Neural cell (in vitro differentiated cells): ENCODE measurements at regions not wholly inside any gene's neighbourhood (a gene's known extent, or its start where the extent isn't known, plus 50 kb on each side); places are given as distances from the start of the nearest gene placed in this dataset.
"Not testable (repeated sequence)": the region's sequence is repeated elsewhere in the genome, so short reads cannot be mapped to it uniquely, and the experiment has no call there.

Source experiments
- H2AFZ ChIP-seq: fragments of 200-600, 300-800 bp; sonication (generic), shearing (Covaris generic); 2 replicates; pipeline ENCODE4 v1.6.0; 2014; ENCODE audit warnings: low read depth, mild to moderate bottlenecking, antibody characterized with exemption, low read length, moderate library complexity
- H3F3A ChIP-seq: fragments of 200-600 bp; shearing (Covaris generic); 2 replicates; pipeline ENCODE4 v1.6.1; 2016; ENCODE audit warnings: mild to moderate bottlenecking, moderate library complexity, mixed read lengths, antibody characterized with exemption, low read length; ENCODE audit not compliant: insufficient read depth, poor library complexity, severe bottlenecking
- H3K27ac ChIP-seq: fragments of 200-600, 300-800 bp; sonication (generic), shearing (Covaris generic); 2 replicates; pipeline ENCODE4 v1.5.1; 2014; ENCODE audit warnings: mild to moderate bottlenecking, low read length, moderate library complexity
- H3K27me3 ChIP-seq: fragments of 300-800, 200-600 bp; sonication (generic), shearing (Covaris generic); 2 replicates; pipeline ENCODE4 v1.6.0; 2014; ENCODE audit warnings: mild to moderate bottlenecking, low read depth, low read length, moderate library complexity; ENCODE audit not compliant: insufficient read depth
- H3K36me3 ChIP-seq: fragments of 300-800, 200-600 bp; sonication (generic), shearing (Covaris generic); 2 replicates; pipeline ENCODE4 v1.5.1; 2014; ENCODE audit warnings: mild to moderate bottlenecking, antibody characterized with exemption, low read length, moderate library complexity; ENCODE audit not compliant: insufficient read depth
- H3K4me2 ChIP-seq: fragments of 300-800, 200-600 bp; sonication (generic), shearing (Covaris generic); 2 replicates; pipeline ENCODE4 v1.6.0; 2014; ENCODE audit warnings: mild to moderate bottlenecking, low read length
- H3K4me3 ChIP-seq: fragments of 300-800, 200-600 bp; sonication (generic), shearing (Covaris generic); 2 replicates; pipeline ENCODE4 v1.5.1; 2014; ENCODE audit warnings: mild to moderate bottlenecking, low read length, moderate library complexity
- H3K79me2 ChIP-seq: fragments of 200-600 bp; shearing (Covaris generic); replicated peaks from 2 replicates; pipeline ENCODE4 v1.6.0; 2014; ENCODE audit warnings: mild to moderate bottlenecking, low read length, moderate library complexity; ENCODE audit not compliant: insufficient read depth
- H3K9ac ChIP-seq: fragments of 300-800, 200-600 bp; sonication (generic), shearing (Covaris generic); 2 replicates; pipeline ENCODE4 v1.6.1; 2016; ENCODE audit warnings: mild to moderate bottlenecking, low read length, mixed read lengths
- H3K9me2 ChIP-seq: fragments of 200-600 bp; shearing (Covaris generic); 2 replicates; pipeline ENCODE4 v1.6.1; 2016; ENCODE audit warnings: mild to moderate bottlenecking, low read length, mixed read lengths; ENCODE audit not compliant: insufficient read depth
- H3K9me3 ChIP-seq: fragments of 200-600, 300-800 bp; sonication (generic), shearing (Covaris generic); 2 replicates; pipeline ENCODE4 v1.6.1; 2016; ENCODE audit warnings: mild to moderate bottlenecking, mixed run types, low read length, moderate library complexity, mixed read lengths
- H4K20me1 ChIP-seq: fragments of 200-600 bp; shearing (Covaris generic); 2 replicates; pipeline ENCODE4 v1.6.1; 2016; ENCODE audit warnings: mild to moderate bottlenecking, mixed run types; ENCODE audit not compliant: insufficient read depth
- EP300 ChIP-seq: fragments of 450-650 bp; conservative IDR thresholded peaks from 2 replicates; pipeline ENCODE4 v1.6.1; 2014; ENCODE audit warnings: antibody characterized with exemption, mild to moderate bottlenecking, moderate library complexity; ENCODE audit not compliant: poor library complexity, severe bottlenecking
- EZH2 ChIP-seq: fragments of 200-600, 300-800 bp; shearing (Covaris generic), sonication (generic); IDR thresholded peaks from 2 replicates; pipeline ENCODE4 v1.6.1; 2014; ENCODE audit warnings: antibody characterized with exemption, low read length, borderline replicate concordance, mild to moderate bottlenecking; ENCODE audit not compliant: insufficient read depth, poor library complexity, severe bottlenecking
- MXI1 ChIP-seq: fragments of 450-650 bp; conservative IDR thresholded peaks from 2 replicates; pipeline ENCODE4 v1.6.1; 2014; ENCODE audit warnings: antibody characterized with exemption, mild to moderate bottlenecking; ENCODE audit not compliant: poor library complexity, severe bottlenecking
- POLR2AphosphoS5 ChIP-seq: IDR thresholded peaks from 2 replicates; pipeline ENCODE4 v1.6.1; 2012
- RAD21 ChIP-seq: fragments of 450-650 bp; conservative IDR thresholded peaks from 2 replicates; pipeline ENCODE4 v1.6.1; 2014; ENCODE audit warnings: antibody characterized with exemption, mild to moderate bottlenecking, moderate library complexity
- REST ChIP-seq: IDR thresholded peaks from 2 replicates; pipeline ENCODE4 v1.6.1; 2012; ENCODE audit warnings: borderline replicate concordance
- SMC3 ChIP-seq: fragments of 450-650 bp; conservative IDR thresholded peaks from 2 replicates; pipeline ENCODE4 v1.6.1; 2014; ENCODE audit warnings: antibody characterized with exemption, mild to moderate bottlenecking, moderate library complexity; ENCODE audit not compliant: poor library complexity
- TAF1 ChIP-seq: IDR thresholded peaks from 2 replicates; pipeline ENCODE4 v1.6.1; 2012; ENCODE audit warnings: low read depth
- TF ChIP-seq, protein P1 (sequence below): fragments of 450-650 bp; IDR thresholded peaks from 2 replicates; pipeline ENCODE4 v1.5.1; 2014; ENCODE audit warnings: antibody characterized with exemption, mild to moderate bottlenecking, moderate library complexity; ENCODE audit not compliant: poor library complexity, severe bottlenecking

DNA sequence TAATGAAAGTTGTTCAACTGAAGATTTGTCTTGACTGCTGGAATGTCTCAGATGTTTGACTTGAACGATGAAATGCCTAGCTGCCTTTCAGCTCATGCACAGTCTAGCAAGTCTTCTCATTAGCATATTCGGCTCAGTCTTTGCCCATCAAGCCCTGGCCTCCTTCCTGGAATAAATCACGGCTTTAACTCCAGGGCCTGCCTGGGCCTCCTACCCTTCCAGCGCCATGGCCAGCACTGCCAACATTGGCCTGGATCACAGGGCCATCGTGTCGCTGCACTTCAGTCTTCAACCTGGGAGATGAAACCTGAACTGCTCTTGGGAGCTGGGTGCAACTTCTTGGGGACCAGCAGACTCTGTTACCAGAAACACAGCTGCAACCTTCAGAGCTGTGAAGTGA, 126.7 kb upstream of the TMEM260 start:
- Histone ChIP-seq H3K36me3 (no peaks in the 10 kb centered on the region), H4K20me1 (no peaks in the 10 kb centered on the region), H3K9me2 (no peaks in the 10 kb centered on the region), H3K4me3 (no peak overlapping the region), H3K9me3 (no peaks in the 10 kb centered on the region), H3K79me2 (no peaks in the 10 kb centered on the region), H3K9ac (no peak overlapping the region), H3K27ac (no peak overlapping the region), H3K4me2 (no peak overlapping the region), H2AFZ (no peak overlapping the region), H3K27me3 (no peaks in the 10 kb centered on the region), H3F3A (no peaks in the 10 kb centered on the region)
- TF ChIP-seq POLR2AphosphoS5 (no peak), EZH2 (no peak), TAF1 (no peak), RAD21 (no peak), EP300 (no peak), SMC3 (no peak), REST (no peak), MXI1 (no peak)
- TF ChIP-seq, protein P1, sequence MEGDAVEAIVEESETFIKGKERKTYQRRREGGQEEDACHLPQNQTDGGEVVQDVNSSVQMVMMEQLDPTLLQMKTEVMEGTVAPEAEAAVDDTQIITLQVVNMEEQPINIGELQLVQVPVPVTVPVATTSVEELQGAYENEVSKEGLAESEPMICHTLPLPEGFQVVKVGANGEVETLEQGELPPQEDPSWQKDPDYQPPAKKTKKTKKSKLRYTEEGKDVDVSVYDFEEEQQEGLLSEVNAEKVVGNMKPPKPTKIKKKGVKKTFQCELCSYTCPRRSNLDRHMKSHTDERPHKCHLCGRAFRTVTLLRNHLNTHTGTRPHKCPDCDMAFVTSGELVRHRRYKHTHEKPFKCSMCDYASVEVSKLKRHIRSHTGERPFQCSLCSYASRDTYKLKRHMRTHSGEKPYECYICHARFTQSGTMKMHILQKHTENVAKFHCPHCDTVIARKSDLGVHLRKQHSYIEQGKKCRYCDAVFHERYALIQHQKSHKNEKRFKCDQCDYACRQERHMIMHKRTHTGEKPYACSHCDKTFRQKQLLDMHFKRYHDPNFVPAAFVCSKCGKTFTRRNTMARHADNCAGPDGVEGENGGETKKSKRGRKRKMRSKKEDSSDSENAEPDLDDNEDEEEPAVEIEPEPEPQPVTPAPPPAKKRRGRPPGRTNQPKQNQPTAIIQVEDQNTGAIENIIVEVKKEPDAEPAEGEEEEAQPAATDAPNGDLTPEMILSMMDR, result no peak

DNA sequence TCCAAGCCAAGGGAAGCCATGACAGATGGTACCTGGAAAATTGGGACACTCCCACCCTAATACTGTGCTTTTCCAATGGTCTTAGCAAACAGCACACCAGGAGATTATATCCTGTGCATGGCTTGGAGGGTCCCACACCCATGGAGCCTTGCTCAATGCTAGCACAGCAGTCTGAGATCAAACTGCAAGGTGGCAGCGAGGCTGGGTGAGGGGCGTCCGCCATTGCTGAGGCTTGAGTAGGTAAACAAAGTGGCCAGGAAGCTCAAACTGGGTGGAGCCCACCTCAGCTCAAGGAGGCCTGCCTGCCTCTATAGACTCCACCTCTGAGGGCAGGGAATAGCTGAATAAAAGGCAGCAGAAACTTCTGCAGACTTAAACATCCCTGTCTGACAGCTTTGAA, 124.9 kb upstream of the TMEM260 start:
- not testable (repeated sequence) for H3K36me3 ChIP-seq, H3K4me3 ChIP-seq, H3K9ac ChIP-seq, H4K20me1 ChIP-seq, H3K27me3 ChIP-seq, H3K79me2 ChIP-seq, H3K9me3 ChIP-seq, H3K27ac ChIP-seq, H3K4me2 ChIP-seq, H2AFZ ChIP-seq, H3F3A ChIP-seq, H3K9me2 ChIP-seq

GRCh38 chr14:56460469-56460868, 119.1 kb upstream of the TMEM260 start:
- Histone ChIP-seq H3K9me3 (no peaks in the 10 kb centered on the region), H3K9ac (no peak overlapping the region), H3K36me3 (no peaks in the 10 kb centered on the region), H3K79me2 (no peaks in the 10 kb centered on the region), H3K9me2 (no peaks in the 10 kb centered on the region), H3K4me3 (no peak overlapping the region), H3K4me2 (no peak overlapping the region), H3F3A (no peaks in the 10 kb centered on the region), H3K27ac (no peak overlapping the region), H3K27me3 (no peaks in the 10 kb centered on the region), H2AFZ (no peak overlapping the region), H4K20me1 (no peaks in the 10 kb centered on the region)
- no peak for TF ChIP-seq TAF1
- TF ChIP-seq REST, result no peak
- no peak for TF ChIP-seq POLR2AphosphoS5
- TF ChIP-seq, protein P1, result no peak
- TF ChIP-seq EP300, result no peak
